ENCODE measurements at regions not wholly inside any gene's neighbourhood (a gene's known extent, or its start where the extent isn't known, plus 50 kb on each side); places are given as distances from the start of the nearest gene placed in this dataset.

DNA sequence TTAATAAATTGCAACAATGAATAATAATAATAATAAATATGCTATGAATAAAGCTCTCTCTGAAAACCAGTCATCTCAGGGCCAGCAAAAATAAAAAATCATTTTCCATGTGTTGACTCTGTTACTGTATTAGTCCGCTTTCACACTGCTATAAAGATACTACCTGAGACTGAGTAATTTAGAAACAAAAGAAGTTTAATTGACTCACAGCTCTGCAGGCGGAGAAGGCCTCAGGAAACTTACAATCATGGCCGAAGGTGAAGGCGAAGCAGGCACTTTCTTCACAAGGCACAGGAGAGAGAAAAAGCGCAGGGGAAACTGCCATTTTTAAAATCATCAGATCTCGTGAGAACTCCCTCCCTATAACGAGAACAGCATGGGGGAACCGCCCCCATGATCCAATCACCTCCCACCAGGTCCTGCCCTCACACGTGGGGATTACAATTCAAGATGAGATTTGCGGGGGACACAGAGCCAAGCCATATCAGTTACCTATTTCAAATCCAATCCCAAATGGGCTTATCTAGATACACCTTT, 224.1 kb downstream of the IGSF11 start:
- H3K79me2 ChIP-seq (ENCODE audit: low read length), result no peaks in the 10 kb centered on the region
- no peak overlapping the region for H3K27ac ChIP-seq (ENCODE audit: low read length)
- TF ChIP-seq EZH2 (optimal IDR thresholded peaks at IDR 0.05; ENCODE audit: low read depth, low read length) (no peak), EZH2phosphoT487 (IDR thresholded peaks at IDR 0.05; ENCODE audit: low read length) (no peak)
- TF ChIP-seq, protein P1, sequence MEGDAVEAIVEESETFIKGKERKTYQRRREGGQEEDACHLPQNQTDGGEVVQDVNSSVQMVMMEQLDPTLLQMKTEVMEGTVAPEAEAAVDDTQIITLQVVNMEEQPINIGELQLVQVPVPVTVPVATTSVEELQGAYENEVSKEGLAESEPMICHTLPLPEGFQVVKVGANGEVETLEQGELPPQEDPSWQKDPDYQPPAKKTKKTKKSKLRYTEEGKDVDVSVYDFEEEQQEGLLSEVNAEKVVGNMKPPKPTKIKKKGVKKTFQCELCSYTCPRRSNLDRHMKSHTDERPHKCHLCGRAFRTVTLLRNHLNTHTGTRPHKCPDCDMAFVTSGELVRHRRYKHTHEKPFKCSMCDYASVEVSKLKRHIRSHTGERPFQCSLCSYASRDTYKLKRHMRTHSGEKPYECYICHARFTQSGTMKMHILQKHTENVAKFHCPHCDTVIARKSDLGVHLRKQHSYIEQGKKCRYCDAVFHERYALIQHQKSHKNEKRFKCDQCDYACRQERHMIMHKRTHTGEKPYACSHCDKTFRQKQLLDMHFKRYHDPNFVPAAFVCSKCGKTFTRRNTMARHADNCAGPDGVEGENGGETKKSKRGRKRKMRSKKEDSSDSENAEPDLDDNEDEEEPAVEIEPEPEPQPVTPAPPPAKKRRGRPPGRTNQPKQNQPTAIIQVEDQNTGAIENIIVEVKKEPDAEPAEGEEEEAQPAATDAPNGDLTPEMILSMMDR (IDR thresholded peaks at IDR 0.05; ENCODE audit: low read length), result no peak
- H3K4me3 ChIP-seq (ENCODE audit: low read length), result no peak overlapping the region
- no peak for DNase-seq
- no peaks in the 10 kb centered on the region for H3K4me1 ChIP-seq (ENCODE audit: low read length)
- no peak overlapping the region for H3K4me2 ChIP-seq (ENCODE audit: low read depth, low read length)
- no peaks in the 10 kb centered on the region for H3K36me3 ChIP-seq (replicated peaks; ENCODE audit: insufficient read depth, low read length)
- no peak overlapping the region for H2AFZ ChIP-seq (ENCODE audit: low read length)
- H4K20me1 ChIP-seq (ENCODE audit: insufficient read depth, low read length), result no peaks in the 10 kb centered on the region
- no peaks in the 10 kb centered on the region for H3F3A ChIP-seq (ENCODE audit: insufficient read depth, low read length)
- H3K9me2 ChIP-seq (replicated peaks; ENCODE audit: insufficient read depth, low read length), result no peaks in the 10 kb centered on the region
- no peaks in the 10 kb centered on the region for H3K9me3 ChIP-seq (replicated peaks; ENCODE audit: insufficient read depth, low read length)
- H3K27me3 ChIP-seq (replicated peaks; ENCODE audit: insufficient read depth, low read length), result no peaks in the 10 kb centered on the region
- no peak overlapping the region for H3K9ac ChIP-seq (ENCODE audit: low read length)

DNA sequence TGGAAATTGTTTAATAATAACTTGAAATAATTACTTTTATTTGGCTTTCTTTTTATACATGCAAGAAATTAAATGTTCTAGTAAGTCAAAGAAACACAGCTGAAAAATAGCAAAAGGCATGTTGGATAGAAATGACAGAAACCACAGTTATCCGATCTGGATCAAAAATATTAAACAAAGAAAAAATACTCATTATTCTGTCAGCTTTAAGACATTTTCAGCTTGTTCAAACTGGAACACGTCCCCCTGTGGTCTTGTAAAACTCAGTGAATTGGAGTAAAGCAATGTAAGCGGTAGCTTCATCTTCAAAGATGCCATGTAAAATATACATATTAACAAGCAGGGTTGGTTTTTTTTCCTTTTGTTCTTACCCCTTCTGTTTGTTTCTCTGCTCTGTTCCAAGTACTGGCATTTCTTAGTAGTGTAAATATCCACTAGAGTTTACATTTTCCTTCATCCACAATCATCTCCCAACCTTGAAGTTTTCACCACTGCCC, 223.4 kb downstream of the IGSF11 start:
- Histone ChIP-seq H3K4me1 (ENCODE audit: low read length) (no peaks in the 10 kb centered on the region), H3K9me3 (replicated peaks; ENCODE audit: insufficient read depth, low read length) (no peaks in the 10 kb centered on the region), H3F3A (ENCODE audit: insufficient read depth, low read length) (no peaks in the 10 kb centered on the region), H3K79me2 (ENCODE audit: low read length) (no peaks in the 10 kb centered on the region), H3K9me2 (replicated peaks; ENCODE audit: insufficient read depth, low read length) (no peaks in the 10 kb centered on the region), H2AFZ (ENCODE audit: low read length) (no peak overlapping the region), H3K27me3 (replicated peaks; ENCODE audit: insufficient read depth, low read length) (no peaks in the 10 kb centered on the region), H4K20me1 (ENCODE audit: insufficient read depth, low read length) (no peaks in the 10 kb centered on the region), H3K4me3 (ENCODE audit: low read length) (no peak overlapping the region), H3K4me2 (ENCODE audit: low read depth, low read length) (no peak overlapping the region), H3K27ac (ENCODE audit: low read length) (no peak overlapping the region), H3K36me3 (replicated peaks; ENCODE audit: insufficient read depth, low read length) (no peaks in the 10 kb centered on the region), H3K9ac (ENCODE audit: low read length) (no peak overlapping the region)
- DNase-seq, result no peak
- TF ChIP-seq, protein P1 (IDR thresholded peaks at IDR 0.05; ENCODE audit: low read length), result no peak
- TF ChIP-seq EZH2 (optimal IDR thresholded peaks at IDR 0.05; ENCODE audit: low read depth, low read length) (no peak), EZH2phosphoT487 (IDR thresholded peaks at IDR 0.05; ENCODE audit: low read length) (no peak)

DNA sequence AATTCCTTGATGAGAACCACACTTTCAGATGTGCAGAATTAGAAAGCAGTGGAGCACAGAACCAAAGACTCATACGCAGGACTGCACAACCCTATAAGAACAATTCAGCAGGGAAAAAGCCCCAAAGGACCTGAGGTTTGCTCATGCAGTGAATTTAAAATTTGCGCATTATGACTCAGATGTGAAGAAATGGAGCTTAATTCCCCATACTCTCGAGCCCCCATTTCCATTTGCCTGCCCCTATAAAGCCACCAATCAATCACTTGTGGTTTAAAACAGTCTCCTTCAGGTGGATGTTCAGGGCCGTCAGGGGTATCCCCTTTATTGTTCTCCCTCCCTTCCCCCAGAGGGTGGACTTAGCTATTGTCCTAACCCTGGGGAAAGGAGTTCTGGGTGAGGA, 221.2 kb downstream of the IGSF11 start:
- H3K9me2 ChIP-seq (replicated peaks; ENCODE audit: insufficient read depth, low read length), result no peaks in the 10 kb centered on the region
- no peaks in the 10 kb centered on the region for H3K27me3 ChIP-seq (replicated peaks; ENCODE audit: insufficient read depth, low read length)
- H3K4me1 ChIP-seq (ENCODE audit: low read length), result no peaks in the 10 kb centered on the region
- H3K36me3 ChIP-seq (replicated peaks; ENCODE audit: insufficient read depth, low read length), result no peaks in the 10 kb centered on the region
- H3K79me2 ChIP-seq (ENCODE audit: low read length), result no peaks in the 10 kb centered on the region
- no peaks in the 10 kb centered on the region for H4K20me1 ChIP-seq (ENCODE audit: insufficient read depth, low read length)
- H3K27ac ChIP-seq (ENCODE audit: low read length), result no peak overlapping the region
- H2AFZ ChIP-seq (ENCODE audit: low read length), result no peak overlapping the region
- no peak for DNase-seq
- H3K4me3 ChIP-seq (ENCODE audit: low read length), result no peak overlapping the region
- no peak for TF ChIP-seq EZH2phosphoT487 (IDR thresholded peaks at IDR 0.05; ENCODE audit: low read length)
- TF ChIP-seq, protein P1 (IDR thresholded peaks at IDR 0.05; ENCODE audit: low read length), result no peak
- TF ChIP-seq EZH2 (optimal IDR thresholded peaks at IDR 0.05; ENCODE audit: low read depth, low read length), result no peak
- no peak overlapping the region for H3K4me2 ChIP-seq (ENCODE audit: low read depth, low read length)
- no peaks in the 10 kb centered on the region for H3K9me3 ChIP-seq (replicated peaks; ENCODE audit: insufficient read depth, low read length)
- H3F3A ChIP-seq (ENCODE audit: insufficient read depth, low read length), result no peaks in the 10 kb centered on the region
- no peak overlapping the region for H3K9ac ChIP-seq (ENCODE audit: low read length)

Measured in MM.1S (cell line).